SK-N-MC (cell line): ENCODE measurements at regions not wholly inside any gene's neighbourhood (a gene's known extent, or its start where the extent isn't known, plus 50 kb on each side); places are given as distances from the start of the nearest gene placed in this dataset.

Experiments used
- DNase-seq: peaks from one replicate; pipeline ENCODE4 v3.0.0-alpha.2; 2011; ENCODE audit warnings: low read depth, low spot score
- H3K27ac ChIP-seq: fragments of 200-600 bp; sonication (generic); 2 replicates; pipeline ENCODE4 v1.5.1; 2016; ENCODE audit warnings: mixed run types
- H3K36me3 ChIP-seq: fragments of 200-600 bp; sonication (generic); 2 replicates; pipeline ENCODE4 v1.6.1; 2017; ENCODE audit warnings: antibody characterized with exemption, low read length, mixed read lengths; ENCODE audit not compliant: insufficient read depth
- H3K4me3 ChIP-seq: fragments of 200-600 bp; sonication (generic); 2 replicates; pipeline ENCODE4 v1.5.1; 2016
- H3K9ac ChIP-seq: fragments of 200-600 bp; sonication (generic); 2 replicates; pipeline ENCODE4 v1.8.0; 2017; ENCODE audit warnings: mixed run types, mixed read lengths; ENCODE audit not compliant: insufficient read length
- H3K9me3 ChIP-seq: fragments of 200-600 bp; sonication (generic); 2 replicates; pipeline ENCODE4 v1.6.1; 2017; ENCODE audit warnings: low read depth, mild to moderate bottlenecking, antibody characterized with exemption, low read length, moderate library complexity, mixed read lengths
- EZH2 ChIP-seq: fragments of 200-600 bp; sonication (generic); IDR thresholded peaks from one replicate; pipeline ENCODE4 v1.6.1; 2017; ENCODE audit warnings: antibody characterized with exemption
- FOXP2 ChIP-seq: optimal IDR thresholded peaks from 2 replicates; pipeline ENCODE3; 2011; ENCODE audit warnings: mild to moderate bottlenecking, moderate library complexity; ENCODE audit not compliant: insufficient read depth; ENCODE audit errors: extremely low read length, control extremely low read depth
- POLR2AphosphoS5 ChIP-seq: IDR thresholded peaks from 2 replicates; pipeline ENCODE4 v1.6.1; 2012; ENCODE audit warnings: mild to moderate bottlenecking, low read depth, low read length, borderline replicate concordance

DNA sequence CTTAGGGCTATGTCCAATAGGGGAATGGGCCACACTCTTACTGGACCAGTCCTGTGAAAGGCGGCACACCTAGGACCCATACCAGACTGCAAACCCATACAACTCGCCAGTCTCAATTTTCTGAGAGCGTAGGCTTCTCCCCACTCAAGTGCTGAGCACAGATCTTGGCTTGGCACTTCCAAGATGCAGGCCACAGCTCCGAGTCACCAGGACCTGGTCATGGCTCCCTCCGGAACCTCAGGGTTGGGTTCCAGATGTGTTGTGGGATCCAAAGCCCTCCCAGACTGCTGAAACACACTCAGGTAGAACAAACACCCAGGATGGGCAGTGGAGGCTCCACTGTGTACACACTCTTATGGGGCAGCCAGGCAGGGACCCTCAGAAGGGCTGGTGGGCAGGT, 103.3 kb downstream of the TMEM144 start:
- Histone ChIP-seq H3K9me3 (no peaks in the 10 kb centered on the region), H3K9ac (no peak overlapping the region), H3K36me3 (no peaks in the 10 kb centered on the region), H3K4me3 (no peak overlapping the region), H3K27ac (no peak overlapping the region)
- DNase-seq: no peak
- TF ChIP-seq EZH2: no peak
- TF ChIP-seq POLR2AphosphoS5: no peak
- TF ChIP-seq FOXP2: no peak

DNA sequence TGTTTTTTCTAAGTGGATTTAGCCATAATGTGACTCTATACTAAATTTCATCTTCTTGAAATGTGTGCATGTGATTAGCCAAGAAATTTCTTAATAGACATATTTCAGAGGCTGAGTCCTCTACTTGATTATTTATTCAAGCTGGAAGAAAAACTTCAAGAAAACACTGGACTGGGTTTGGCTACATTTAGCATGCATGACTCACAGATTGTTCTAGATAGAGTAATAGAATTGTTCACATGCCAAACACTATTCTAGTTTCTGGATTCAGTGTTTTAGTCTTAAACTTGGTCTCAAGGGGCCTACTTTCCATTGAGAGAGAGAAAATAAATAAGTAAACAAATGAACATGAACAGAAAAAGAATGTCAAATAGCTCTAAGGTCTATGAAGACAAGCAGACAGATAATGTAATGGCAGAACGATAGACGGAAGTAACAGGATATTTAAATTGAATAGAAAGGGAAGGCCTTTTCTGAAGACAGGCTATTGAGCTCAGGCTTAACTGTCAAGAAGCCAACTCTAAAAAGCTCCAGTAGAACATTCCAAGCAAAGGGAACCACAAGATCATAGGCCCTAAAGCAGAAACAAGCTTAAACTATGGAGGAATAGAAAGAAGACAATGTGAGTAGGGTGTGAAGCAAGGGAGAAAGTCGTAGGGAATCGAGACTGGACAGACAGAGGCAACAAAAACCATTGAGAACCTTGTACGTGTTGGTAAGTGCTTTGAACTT, 104.6 kb downstream of the TMEM144 start:
- Histone ChIP-seq H3K36me3 (no peaks in the 10 kb centered on the region), H3K9me3 (no peaks in the 10 kb centered on the region), H3K27ac (no peak overlapping the region), H3K9ac (no peak overlapping the region), H3K4me3 (no peak overlapping the region)
- TF ChIP-seq FOXP2 (no peak), POLR2AphosphoS5 (no peak), EZH2 (no peak)
- DNase-seq: no peak

DNA sequence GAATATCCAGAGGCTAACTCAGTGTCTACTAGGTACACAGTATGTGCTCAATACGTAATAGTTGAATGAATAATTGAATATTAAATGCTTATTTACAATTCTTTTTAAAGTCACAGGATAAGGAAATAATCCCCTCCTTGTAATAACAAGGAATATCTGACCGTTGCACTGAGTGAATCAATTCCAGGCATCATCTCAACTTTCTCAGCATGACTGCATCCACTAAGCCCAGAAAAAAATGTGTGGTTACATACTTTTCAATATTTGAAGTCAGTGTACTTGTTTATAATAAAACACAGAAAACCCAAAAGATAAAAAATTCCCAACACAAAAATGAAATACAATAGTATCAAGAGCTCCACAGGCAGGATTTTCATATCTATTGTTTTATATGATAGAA, 105.4 kb downstream of the TMEM144 start:
- Histone ChIP-seq H3K27ac (no peak overlapping the region), H3K9me3 (no peaks in the 10 kb centered on the region), H3K4me3 (no peak overlapping the region), H3K36me3 (no peaks in the 10 kb centered on the region), H3K9ac (no peak overlapping the region)
- TF ChIP-seq EZH2 (no peak), FOXP2 (no peak), POLR2AphosphoS5 (no peak)
- DNase-seq: no peak

DNA sequence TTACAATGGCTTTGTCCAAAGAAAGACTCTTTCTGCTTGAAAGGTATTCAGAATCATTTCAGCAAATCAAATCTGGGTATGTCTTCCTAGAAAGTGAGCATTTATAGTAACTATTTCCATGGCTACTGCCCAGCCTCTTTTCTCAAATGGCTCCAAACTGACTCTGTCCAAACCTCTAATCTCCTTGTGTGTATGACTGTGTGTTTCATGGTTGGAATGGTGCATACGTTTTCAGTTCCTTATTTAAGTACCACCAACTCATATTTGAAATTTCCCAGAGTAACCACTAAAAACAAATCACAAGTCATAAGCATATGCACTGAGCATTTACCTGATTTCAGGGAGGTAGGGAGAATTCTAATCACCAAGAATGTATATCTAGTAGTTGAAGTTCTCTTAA, 106.0 kb downstream of the TMEM144 start:
- TF ChIP-seq EZH2: no peak
- no peak for TF ChIP-seq POLR2AphosphoS5
- no peak for TF ChIP-seq FOXP2
- Histone ChIP-seq H3K27ac (no peak overlapping the region), H3K4me3 (no peak overlapping the region), H3K9me3 (no peaks in the 10 kb centered on the region), H3K36me3 (no peaks in the 10 kb centered on the region), H3K9ac (no peak overlapping the region)
- no peak for DNase-seq

DNA sequence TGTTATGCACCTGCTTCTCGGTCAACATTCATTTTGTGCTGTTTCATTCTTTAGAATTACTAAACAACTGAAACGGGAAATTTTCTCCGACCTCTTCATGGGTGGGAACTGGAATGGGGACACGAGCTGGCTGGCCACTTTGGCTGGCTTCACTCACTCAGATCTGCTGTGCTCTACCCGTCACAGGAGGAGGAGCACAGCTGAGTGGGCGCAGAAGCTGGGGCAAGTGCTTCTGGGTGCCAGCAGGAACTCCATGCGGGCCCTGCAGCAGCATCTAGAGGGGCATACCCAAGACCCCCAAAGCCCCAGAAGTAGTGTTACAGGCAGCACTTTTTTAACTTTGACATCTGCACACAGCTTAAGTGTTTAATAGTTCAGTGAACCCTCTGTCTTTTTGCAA, 109.6 kb downstream of the TMEM144 start:
- TF ChIP-seq FOXP2 (no peak), POLR2AphosphoS5 (no peak), EZH2 (no peak)
- H3K9ac ChIP-seq: no peak overlapping the region
- no peaks in the 10 kb centered on the region for H3K9me3 ChIP-seq
- no peak overlapping the region for H3K27ac ChIP-seq
- DNase-seq: no peak
- H3K4me3 ChIP-seq: no peak overlapping the region
- H3K36me3 ChIP-seq: no peaks in the 10 kb centered on the region

DNA sequence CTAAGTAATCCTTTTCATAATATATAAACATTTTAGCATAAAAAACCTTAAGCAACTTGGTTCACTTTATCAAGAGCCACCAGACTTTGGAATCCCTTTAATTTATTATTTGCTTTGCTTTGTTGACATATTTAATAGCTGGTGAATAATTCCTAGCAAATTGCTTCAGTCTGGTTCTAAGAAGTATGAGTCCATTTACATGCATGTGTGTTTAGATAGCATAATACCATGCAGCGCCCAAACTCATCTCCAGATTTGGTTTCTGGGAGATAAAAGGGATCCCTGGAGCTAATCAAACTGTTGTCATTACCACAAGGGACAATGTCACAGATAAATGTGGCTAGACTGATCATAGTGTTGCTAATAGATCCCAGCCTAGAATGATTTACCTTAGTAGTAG, 111.8 kb downstream of the TMEM144 start:
- Histone ChIP-seq H3K4me3 (no peak overlapping the region), H3K9me3 (no peaks in the 10 kb centered on the region), H3K36me3 (no peaks in the 10 kb centered on the region), H3K27ac (no peak overlapping the region), H3K9ac (no peak overlapping the region)
- TF ChIP-seq FOXP2 (no peak), POLR2AphosphoS5 (no peak), EZH2 (no peak)
- no peak for DNase-seq

DNA sequence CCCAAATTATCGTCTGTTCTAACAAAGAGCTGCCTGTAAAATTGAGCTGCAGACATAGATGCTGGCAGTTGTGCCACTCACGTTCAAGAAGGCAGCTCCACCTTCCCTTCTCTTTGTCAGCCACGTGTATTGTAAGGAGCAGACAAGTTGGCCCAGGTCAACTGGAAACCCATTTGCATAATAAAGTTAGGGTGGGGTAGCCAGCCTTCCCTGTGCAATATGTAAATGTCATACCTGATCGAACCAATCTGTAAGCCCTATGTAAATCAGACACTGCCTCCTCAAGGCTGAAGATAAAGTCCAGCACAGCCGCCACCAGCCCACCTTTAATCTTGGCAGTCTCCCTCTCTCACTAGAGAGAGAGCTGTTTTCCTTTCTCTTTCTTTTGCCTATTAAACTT, 117.2 kb downstream of the TMEM144 start:
- no peak for DNase-seq

DNA sequence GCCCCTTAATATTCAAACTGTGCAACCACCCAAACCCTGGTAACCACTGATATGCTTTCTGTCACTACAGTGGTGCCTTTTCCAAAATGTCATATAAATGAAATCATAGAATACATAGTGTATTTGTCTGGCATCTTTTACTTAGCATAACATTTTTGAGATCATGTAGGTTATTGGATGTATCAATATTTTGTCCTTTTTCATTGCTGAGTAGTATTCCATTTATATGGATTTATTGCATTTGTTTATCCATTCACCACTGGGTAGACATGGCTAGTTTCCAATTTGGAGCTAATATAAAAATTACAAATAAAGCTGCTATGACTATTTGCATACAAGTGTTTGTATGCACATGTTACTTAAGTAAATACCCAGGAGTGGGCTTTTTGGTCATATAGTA, 121.6 kb downstream of the TMEM144 start:
- no peaks in the 10 kb centered on the region for H3K36me3 ChIP-seq
- no peak overlapping the region for H3K9ac ChIP-seq
- no peak for DNase-seq
- no peaks in the 10 kb centered on the region for H3K9me3 ChIP-seq
- no peak overlapping the region for H3K27ac ChIP-seq
- no peak for TF ChIP-seq POLR2AphosphoS5
- no peak for TF ChIP-seq FOXP2
- TF ChIP-seq EZH2: no peak
- no peak overlapping the region for H3K4me3 ChIP-seq

More for the DNA sequence above, 117.2 kb downstream of the TMEM144 start:
- H3K36me3 ChIP-seq: no peaks in the 10 kb centered on the region
- no peaks in the 10 kb centered on the region for H3K9me3 ChIP-seq
- TF ChIP-seq EZH2 (no peak), POLR2AphosphoS5 (no peak), FOXP2 (no peak)
- H3K9ac ChIP-seq: no peak overlapping the region
- no peak overlapping the region for H3K27ac ChIP-seq
- H3K4me3 ChIP-seq: no peak overlapping the region

- DNase-seq: no peak
- H3K4me3 ChIP-seq: no peak overlapping the region
- H3K36me3 ChIP-seq: no peaks in the 10 kb centered on the region
- no peak overlapping the region for H3K27ac ChIP-seq
- no peak for TF ChIP-seq POLR2AphosphoS5
- no peak for TF ChIP-seq FOXP2
- TF ChIP-seq EZH2: no peak
- H3K9ac ChIP-seq: no peak overlapping the region
- H3K9me3 ChIP-seq: no peaks in the 10 kb centered on the region
Observed at GRCh38 chr4:158333820-158334219, 123.5 kb downstream of the TMEM144 start.
